NOMO-1 treated with dmso at 0.1 percent for 144 hours (cell line): ENCODE measurements at regions not wholly inside any gene's neighbourhood (a gene's known extent, or its start where the extent isn't known, plus 50 kb on each side); places are given as distances from the start of the nearest gene placed in this dataset.

Experiments used
- DNase-seq: peaks from one replicate; lab custom pipeline; 2025; ENCODE audit not compliant: unreplicated experiment; lab: John Stamatoyannopoulos, UW

GRCh38 chr3:159775372-159775961, 213.2 kb upstream of the IL12A start:
- DNase-seq: no peak

- no peak for DNase-seq
Observed at GRCh38 chr3:159776779-159777178, 211.9 kb upstream of the IL12A start.

GRCh38 chr3:159779883-159780282, 208.8 kb upstream of the IL12A start:
- DNase-seq: no peak

GRCh38 chr3:159781867-159782266, 206.8 kb upstream of the IL12A start:
- no peak for DNase-seq

- DNase-seq: no peak
Observed at GRCh38 chr3:159782724-159783421, 205.8 kb upstream of the IL12A start.

GRCh38 chr3:159783780-159784742, 204.6 kb upstream of the IL12A start:
- no peak for DNase-seq

- DNase-seq: no peak
Observed at GRCh38 chr3:159785273-159785708, 203.3 kb upstream of the IL12A start.

- DNase-seq: no peak
Observed at GRCh38 chr3:159786489-159787177, 202.0 kb upstream of the IL12A start.

GRCh38 chr3:159787178-159787574, 201.5 kb upstream of the IL12A start:
- DNase-seq: no peak

- no peak for DNase-seq
Observed at GRCh38 chr3:159787794-159788205, 200.8 kb upstream of the IL12A start.

GRCh38 chr3:159788291-159788690, 200.3 kb upstream of the IL12A start:
- DNase-seq: no peak

GRCh38 chr3:159789017-159789416, 199.6 kb upstream of the IL12A start:
- no peak for DNase-seq

- DNase-seq: no peak
Observed at GRCh38 chr3:159789742-159790635, 198.6 kb upstream of the IL12A start.

GRCh38 chr3:159791336-159791735, 197.3 kb upstream of the IL12A start:
- DNase-seq: no peak

GRCh38 chr3:159792070-159792469, 196.6 kb upstream of the IL12A start:
- DNase-seq: no peak

GRCh38 chr3:159795042-159795441, 193.6 kb upstream of the IL12A start:
- no peak for DNase-seq

- no peak for DNase-seq
Observed at GRCh38 chr3:159795681-159796175, 192.9 kb upstream of the IL12A start.

- DNase-seq: no peak
Observed at GRCh38 chr3:159796226-159796625, 192.4 kb upstream of the IL12A start.

- DNase-seq: no peak
Observed at GRCh38 chr3:159796744-159797143, 191.9 kb upstream of the IL12A start.

- DNase-seq: no peak
Observed at GRCh38 chr3:159797771-159798170, 190.9 kb upstream of the IL12A start.
